ENCODE measurements at regions not wholly inside any gene's neighbourhood (a gene's known extent, or its start where the extent isn't known, plus 50 kb on each side); places are given as distances from the start of the nearest gene placed in this dataset.
"Not testable (repeated sequence)": the region's sequence is repeated elsewhere in the genome, so short reads cannot be mapped to it uniquely, and the experiment has no call there.

DNA sequence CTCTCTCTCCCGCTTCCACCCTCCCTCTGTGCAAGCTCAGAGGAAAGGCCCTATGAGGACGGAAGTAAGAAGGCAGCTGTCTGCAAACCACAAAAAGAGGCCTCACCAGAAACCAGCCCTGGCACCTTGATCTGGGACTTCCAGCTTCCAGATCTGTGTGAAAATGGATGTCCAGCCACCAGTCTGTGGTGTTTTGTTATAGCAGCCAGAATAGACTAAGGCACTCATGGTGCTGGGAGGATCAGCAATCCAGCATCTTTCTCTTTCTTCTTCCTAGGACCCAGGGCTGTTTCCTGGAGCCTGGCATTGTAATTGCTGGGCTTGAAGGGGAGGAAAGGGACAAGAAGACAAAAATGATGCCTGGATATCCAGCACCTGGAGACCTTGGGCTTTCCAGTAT is 122.5 kb downstream of the SOCS6 start:
- CTCF ChIA-PET = no interaction called here
- no peak overlapping the region for H3K4me3 ChIP-seq (ENCODE audit: low read depth, low read length)
- POLR2A ChIA-PET = no interaction called here
- TF ChIP-seq, protein P1, sequence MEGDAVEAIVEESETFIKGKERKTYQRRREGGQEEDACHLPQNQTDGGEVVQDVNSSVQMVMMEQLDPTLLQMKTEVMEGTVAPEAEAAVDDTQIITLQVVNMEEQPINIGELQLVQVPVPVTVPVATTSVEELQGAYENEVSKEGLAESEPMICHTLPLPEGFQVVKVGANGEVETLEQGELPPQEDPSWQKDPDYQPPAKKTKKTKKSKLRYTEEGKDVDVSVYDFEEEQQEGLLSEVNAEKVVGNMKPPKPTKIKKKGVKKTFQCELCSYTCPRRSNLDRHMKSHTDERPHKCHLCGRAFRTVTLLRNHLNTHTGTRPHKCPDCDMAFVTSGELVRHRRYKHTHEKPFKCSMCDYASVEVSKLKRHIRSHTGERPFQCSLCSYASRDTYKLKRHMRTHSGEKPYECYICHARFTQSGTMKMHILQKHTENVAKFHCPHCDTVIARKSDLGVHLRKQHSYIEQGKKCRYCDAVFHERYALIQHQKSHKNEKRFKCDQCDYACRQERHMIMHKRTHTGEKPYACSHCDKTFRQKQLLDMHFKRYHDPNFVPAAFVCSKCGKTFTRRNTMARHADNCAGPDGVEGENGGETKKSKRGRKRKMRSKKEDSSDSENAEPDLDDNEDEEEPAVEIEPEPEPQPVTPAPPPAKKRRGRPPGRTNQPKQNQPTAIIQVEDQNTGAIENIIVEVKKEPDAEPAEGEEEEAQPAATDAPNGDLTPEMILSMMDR (IDR thresholded peaks at IDR 0.05; ENCODE audit: insufficient read depth, low read length, missing control alignments) = no peak
- no peak for DNase-seq (ENCODE audit: low read depth, low spot score)

DNA sequence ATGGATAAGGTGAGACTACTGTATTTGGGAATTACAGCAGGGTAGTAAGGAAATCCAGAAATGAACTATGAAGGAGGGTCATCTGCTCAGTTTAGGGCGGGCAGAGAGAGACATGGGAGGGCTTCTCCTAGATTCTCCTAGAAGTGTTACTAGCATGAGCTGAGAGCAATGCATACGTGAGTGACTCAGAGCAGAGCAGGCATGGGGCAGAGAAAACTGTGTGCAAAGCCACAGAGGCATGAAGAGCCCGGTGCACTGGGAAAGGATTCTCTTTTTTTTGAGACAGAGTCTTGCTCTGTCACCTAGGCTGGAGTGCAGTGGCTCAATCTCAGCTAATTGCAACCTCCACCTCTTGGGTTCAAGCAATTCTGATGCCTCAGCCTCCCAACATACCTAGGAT is 116.2 kb downstream of the SOCS6 start:
- DNase-seq (ENCODE audit: low read depth, low spot score) = no peak
- CTCF ChIA-PET = no interaction called here
- TF ChIP-seq, protein P1 (IDR thresholded peaks at IDR 0.05; ENCODE audit: insufficient read depth, low read length, missing control alignments) = no peak
- POLR2A ChIA-PET = no interaction called here
- H3K4me3 ChIP-seq (ENCODE audit: low read depth, low read length) = no peak overlapping the region

DNA sequence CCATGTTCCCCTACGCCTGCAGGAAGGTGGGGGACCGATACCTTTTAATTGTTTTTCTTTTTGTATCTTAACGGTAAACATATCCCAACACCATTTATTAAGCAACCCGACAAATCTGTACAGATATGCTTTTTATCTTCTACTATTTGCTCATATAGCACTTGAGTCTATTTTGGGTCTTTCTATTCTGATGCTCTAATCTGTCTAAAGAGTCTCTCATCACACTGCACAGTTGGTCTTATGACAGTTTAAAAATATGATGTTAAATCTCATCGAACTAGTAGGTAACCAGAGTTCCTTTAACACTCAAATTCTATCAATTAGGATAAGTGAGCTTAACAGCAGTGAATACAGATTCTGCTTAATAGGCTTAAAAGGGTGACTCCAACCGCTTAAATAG is 111.6 kb downstream of the SOCS6 start:
- ChIA-PET CTCF (interaction anchor here (0.6 to 1.0 kb wide), 3 partner anchors 10 to 63 kb away, joined by 3 read pairs; no protein-coding TSS in a partner anchor), POLR2A (no interaction called here)
- TF ChIP-seq, protein P1 (IDR thresholded peaks at IDR 0.05; ENCODE audit: insufficient read depth, low read length, missing control alignments) = no peak
- DNase-seq (ENCODE audit: low read depth, low spot score) = no peak
- no peak overlapping the region for H3K4me3 ChIP-seq (ENCODE audit: low read depth, low read length)

- ChIA-PET POLR2A (no interaction called here), CTCF (no interaction called here)
- no peak for DNase-seq (ENCODE audit: low read depth, low spot score)
- TF ChIP-seq, protein P1 (IDR thresholded peaks at IDR 0.05; ENCODE audit: insufficient read depth, low read length, missing control alignments) = no peak
- no peak overlapping the region for H3K4me3 ChIP-seq (ENCODE audit: low read depth, low read length)
Measured at GRCh38 chr18:70398076-70398475, 109.2 kb downstream of the SOCS6 start.

- ChIA-PET POLR2A (no interaction called here), CTCF (interaction anchor here (1.3 kb wide), 1 partner anchor 36 kb away, joined by 5 read pairs; no protein-coding TSS in a partner anchor)
- no peak overlapping the region for H3K4me3 ChIP-seq (ENCODE audit: low read depth, low read length)
- TF ChIP-seq, protein P1 (IDR thresholded peaks at IDR 0.05; ENCODE audit: insufficient read depth, low read length, missing control alignments) = no peak
- DNase-seq (ENCODE audit: low read depth, low spot score) = no peak
Measured at GRCh38 chr18:70397259-70397925, 108.5 kb downstream of the SOCS6 start.

GRCh38 chr18:70395771-70396170 is 106.9 kb downstream of the SOCS6 start:
- DNase-seq (ENCODE audit: low read depth, low spot score); POLR2A ChIA-PET; CTCF ChIA-PET; H3K4me3 ChIP-seq (ENCODE audit: low read depth, low read length): not testable (repeated sequence)

DNA sequence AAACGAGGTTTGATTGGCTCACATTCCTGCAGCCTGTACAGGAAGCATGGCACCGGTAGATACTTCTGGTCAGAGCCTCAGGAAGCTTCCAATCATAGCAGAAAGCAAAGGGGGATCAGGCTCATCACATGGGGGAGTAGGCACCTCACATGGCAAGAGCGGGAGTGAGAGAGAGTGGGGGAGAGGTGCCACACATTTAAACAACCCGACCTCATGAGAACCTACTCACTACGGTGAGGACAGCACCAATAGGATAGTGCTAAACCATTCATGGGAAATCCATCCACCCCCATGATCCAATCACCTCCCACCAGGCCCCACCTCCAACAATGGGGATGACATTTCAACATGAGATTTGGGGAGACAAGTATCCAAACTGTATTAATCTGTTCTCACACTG is 105.8 kb downstream of the SOCS6 start:
- DNase-seq (ENCODE audit: low read depth, low spot score) = no peak
- ChIA-PET POLR2A (no interaction called here), CTCF (no interaction called here)
- TF ChIP-seq, protein P1 (IDR thresholded peaks at IDR 0.05; ENCODE audit: insufficient read depth, low read length, missing control alignments) = no peak
- no peak overlapping the region for H3K4me3 ChIP-seq (ENCODE audit: low read depth, low read length)

All from AG04449 (cell line).